ENCODE measurements at regions not wholly inside any gene's neighbourhood (a gene's known extent, or its start where the extent isn't known, plus 50 kb on each side); places are given as distances from the start of the nearest gene placed in this dataset.

DNA sequence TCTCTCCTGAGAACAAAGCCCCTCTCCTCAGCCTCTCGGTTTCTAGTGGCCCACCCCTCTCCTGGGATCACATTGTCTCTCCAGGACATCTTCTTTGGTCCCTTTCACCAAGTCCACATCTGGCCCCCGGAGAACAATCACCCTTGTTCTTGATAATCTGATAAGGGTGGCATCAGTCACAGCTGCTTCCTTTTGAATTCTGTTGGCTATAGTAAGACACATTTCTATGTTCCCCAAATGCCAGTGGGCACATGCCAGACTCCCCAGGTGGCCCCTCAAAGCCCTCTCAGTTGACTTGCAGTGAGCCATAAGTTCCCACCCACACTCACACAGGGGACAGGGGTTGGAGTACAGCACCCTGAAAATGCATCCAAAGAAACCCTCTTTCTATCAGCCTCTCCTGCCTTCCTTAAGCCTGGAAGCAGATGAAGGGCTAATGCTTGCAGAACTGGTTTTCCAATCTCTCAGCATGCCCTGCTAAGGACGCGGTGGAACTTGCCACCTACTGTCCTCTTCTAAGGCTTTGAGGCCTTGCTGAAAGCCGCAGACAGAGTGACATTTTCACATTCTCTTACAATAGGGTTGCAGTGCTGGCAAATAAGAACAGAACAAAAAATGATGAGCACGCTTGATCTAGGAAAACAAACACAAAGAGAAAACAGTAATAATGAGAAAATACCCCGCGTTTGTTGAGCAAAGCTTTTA lies 101.3 kb upstream of the SLCO3A1 start:
- no peak for DNase-seq (ENCODE audit: low read depth in 2 of 2)
- H3K4me3 ChIP-seq (replicated peaks in 1 of 2; ENCODE audit: low read depth in 2 of 2, low read length in 2 of 2): no peak overlapping the region
- TF ChIP-seq, protein P1, sequence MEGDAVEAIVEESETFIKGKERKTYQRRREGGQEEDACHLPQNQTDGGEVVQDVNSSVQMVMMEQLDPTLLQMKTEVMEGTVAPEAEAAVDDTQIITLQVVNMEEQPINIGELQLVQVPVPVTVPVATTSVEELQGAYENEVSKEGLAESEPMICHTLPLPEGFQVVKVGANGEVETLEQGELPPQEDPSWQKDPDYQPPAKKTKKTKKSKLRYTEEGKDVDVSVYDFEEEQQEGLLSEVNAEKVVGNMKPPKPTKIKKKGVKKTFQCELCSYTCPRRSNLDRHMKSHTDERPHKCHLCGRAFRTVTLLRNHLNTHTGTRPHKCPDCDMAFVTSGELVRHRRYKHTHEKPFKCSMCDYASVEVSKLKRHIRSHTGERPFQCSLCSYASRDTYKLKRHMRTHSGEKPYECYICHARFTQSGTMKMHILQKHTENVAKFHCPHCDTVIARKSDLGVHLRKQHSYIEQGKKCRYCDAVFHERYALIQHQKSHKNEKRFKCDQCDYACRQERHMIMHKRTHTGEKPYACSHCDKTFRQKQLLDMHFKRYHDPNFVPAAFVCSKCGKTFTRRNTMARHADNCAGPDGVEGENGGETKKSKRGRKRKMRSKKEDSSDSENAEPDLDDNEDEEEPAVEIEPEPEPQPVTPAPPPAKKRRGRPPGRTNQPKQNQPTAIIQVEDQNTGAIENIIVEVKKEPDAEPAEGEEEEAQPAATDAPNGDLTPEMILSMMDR (IDR thresholded peaks at IDR 0.05; ENCODE audit: low read depth, low read length): no peak

DNA sequence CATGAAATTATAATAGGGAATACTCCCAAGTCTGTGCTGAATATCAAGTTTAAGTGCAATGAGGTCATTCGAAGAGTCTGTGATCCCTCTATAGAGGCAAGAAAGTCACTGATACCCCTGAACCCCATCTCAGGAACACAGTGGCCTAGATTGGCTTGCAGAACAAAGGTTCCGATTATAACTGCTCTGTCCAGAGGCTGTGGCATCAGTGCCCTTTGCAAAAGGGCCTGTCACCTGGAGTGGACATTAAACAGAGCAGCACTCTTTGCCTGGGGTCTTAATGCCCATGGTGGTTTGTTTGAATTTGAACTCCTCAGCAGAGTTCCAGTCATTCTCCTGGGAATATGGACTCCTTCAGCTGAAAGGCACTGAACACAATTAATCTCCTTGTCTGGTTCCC lies 93.9 kb upstream of the SLCO3A1 start:
- DNase-seq (ENCODE audit: low read depth in 2 of 2): no peak
- TF ChIP-seq, protein P1 (IDR thresholded peaks at IDR 0.05; ENCODE audit: low read depth, low read length): no peak
- no peak overlapping the region for H3K4me3 ChIP-seq (replicated peaks in 1 of 2; ENCODE audit: low read depth in 2 of 2, low read length in 2 of 2)

DNA sequence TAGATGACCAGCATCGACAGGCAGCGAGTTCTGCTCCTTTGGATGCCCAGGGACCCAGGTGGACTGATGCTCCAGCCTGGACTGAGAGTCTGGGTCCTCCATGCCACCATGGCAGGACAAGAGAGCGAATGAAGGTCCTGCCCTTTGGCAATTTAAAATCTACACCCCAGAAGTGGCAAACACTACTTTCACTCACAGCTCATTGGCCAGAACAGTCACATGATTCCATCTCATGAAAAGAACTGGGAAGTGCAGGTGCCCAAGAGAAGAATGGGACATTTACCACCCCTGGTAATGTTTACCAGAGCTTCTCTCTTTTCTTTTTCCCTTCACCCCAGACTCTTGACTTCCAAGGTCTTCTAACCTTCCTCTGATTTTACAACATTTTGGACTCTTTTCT lies 87.8 kb upstream of the SLCO3A1 start:
- DNase-seq (ENCODE audit: low read depth in 2 of 2): no peak
- TF ChIP-seq, protein P1 (IDR thresholded peaks at IDR 0.05; ENCODE audit: low read depth, low read length): no peak
- H3K4me3 ChIP-seq (replicated peaks in 1 of 2; ENCODE audit: low read depth in 2 of 2, low read length in 2 of 2): no peak overlapping the region

DNA sequence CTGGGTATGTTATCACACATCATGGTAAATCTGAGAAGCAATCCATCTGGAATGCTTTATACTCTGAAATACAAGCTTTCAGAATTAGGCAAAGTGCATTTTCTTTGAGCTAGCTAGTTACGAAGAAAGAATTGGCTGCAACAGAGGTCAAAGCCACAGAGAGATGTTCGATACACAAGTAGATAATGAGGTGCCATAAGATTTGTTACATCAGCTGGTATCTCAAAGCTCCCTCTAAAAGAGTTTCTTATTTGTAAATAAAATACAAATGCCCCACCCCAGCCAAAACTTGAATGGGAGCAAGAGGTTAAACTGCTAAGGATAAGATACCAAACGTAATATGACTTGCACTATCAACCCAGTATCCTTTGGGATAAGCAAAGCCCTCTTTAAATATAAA lies 84.0 kb upstream of the SLCO3A1 start:
- H3K4me3 ChIP-seq (replicated peaks in 1 of 2; ENCODE audit: low read depth in 2 of 2, low read length in 2 of 2): no peak overlapping the region
- DNase-seq (ENCODE audit: low read depth in 2 of 2): no peak
- TF ChIP-seq, protein P1 (IDR thresholded peaks at IDR 0.05; ENCODE audit: low read depth, low read length): no peak

DNA sequence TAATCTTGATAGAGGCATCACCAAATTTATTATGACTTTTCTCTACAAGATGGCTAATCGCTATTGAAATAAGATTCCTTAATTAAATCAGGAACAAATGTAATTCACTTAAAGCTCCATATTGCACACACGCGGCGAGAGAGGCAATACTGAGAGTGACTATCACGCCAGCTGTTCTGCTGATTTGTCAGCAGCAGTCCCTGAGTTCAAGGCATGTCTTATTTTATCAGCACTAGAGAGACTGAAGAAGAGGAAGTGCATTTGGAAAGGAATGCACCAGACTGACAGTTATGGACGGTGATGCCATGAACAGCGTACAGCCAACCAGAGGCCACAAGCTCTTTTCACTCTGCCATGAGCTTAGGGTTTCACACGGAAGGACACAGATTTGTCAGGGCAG lies 83.6 kb upstream of the SLCO3A1 start:
- no peak overlapping the region for H3K4me3 ChIP-seq (replicated peaks in 1 of 2; ENCODE audit: low read depth in 2 of 2, low read length in 2 of 2)
- DNase-seq (ENCODE audit: low read depth in 2 of 2): no peak
- TF ChIP-seq, protein P1 (IDR thresholded peaks at IDR 0.05; ENCODE audit: low read depth, low read length): no peak

DNA sequence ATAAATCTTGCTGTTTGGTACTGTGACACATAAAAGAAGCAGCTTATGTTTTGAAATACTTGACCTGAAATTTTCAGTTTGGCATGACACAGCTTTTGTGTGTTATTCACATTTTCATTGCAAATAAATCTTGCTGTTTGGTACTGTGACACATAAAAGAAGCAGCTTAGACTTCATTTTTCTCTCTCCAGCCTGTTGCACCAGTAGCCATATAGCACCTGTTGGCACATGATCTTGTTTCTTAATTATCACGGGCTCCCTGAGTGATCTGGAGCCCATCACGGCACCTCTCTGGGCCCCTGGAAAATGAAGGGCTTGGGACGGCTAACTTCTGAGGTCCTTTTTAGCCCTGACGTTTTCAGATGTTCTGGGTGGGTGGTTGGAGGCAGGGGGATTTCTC lies 77.4 kb upstream of the SLCO3A1 start:
- DNase-seq (ENCODE audit: low read depth in 2 of 2): no peak
- TF ChIP-seq, protein P1 (IDR thresholded peaks at IDR 0.05; ENCODE audit: low read depth, low read length): no peak

DNA sequence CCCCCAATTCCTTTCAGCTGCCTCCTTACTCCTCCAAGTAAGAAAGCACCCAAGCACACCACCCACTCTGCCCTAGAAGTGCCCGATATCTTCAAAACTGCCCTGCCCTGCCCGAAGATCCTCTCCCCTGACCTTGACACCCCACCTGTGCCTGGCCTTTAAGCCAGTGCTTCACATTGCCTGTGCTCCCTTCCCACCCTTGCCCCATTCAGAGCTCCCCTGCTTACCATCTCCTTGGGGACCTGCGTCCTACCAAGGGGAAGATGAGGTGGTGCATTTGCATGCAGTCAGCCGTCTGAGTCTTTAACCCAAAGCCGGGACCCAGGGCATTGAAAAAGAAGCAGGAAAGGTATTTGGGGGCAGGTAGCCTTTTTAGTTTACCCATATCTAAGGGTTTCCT lies 73.5 kb upstream of the SLCO3A1 start:
- TF ChIP-seq, protein P1 (IDR thresholded peaks at IDR 0.05; ENCODE audit: low read depth, low read length): no peak
- no peak overlapping the region for H3K4me3 ChIP-seq (replicated peaks in 1 of 2; ENCODE audit: low read depth in 2 of 2, low read length in 2 of 2)

More for the DNA sequence above, 77.4 kb upstream of the SLCO3A1 start:
- no peak overlapping the region for H3K4me3 ChIP-seq (replicated peaks in 1 of 2; ENCODE audit: low read depth in 2 of 2, low read length in 2 of 2)

More for the DNA sequence above, 73.5 kb upstream of the SLCO3A1 start:
- no peak for DNase-seq (ENCODE audit: low read depth in 2 of 2)
